HCT116 (cell line): ENCODE measurements at regions not wholly inside any gene's neighbourhood (a gene's known extent, or its start where the extent isn't known, plus 50 kb on each side); places are given as distances from the start of the nearest gene placed in this dataset.

Source experiments
- ATAC-seq: fragments of 200-7000 bp; cut with Tn5 transposase; 2 replicates; pipeline ENCODE4 v1.9.1; 2020; ENCODE audit warnings: mild to moderate bottlenecking, moderate library complexity
- BruUV-seq: library from RNA; stranded (reverse); fragments of 400-500 nt; replicated peaks from 2 replicates; lab custom pipeline; 2021; lab: Mats Ljungman, UMichigan
- CTCF ChIA-PET: fragments of 300-600 bp; sonication (Branson Sonifier 250); formaldehyde crosslinking; loops from one replicate; lab custom pipeline; 2021; ENCODE audit warnings: antibody characterized with exemption; lab: Charles Lee
- POLR2A ChIA-PET: fragments of 300-600, 350-600 bp; sonication (Branson Sonifier 250); formaldehyde crosslinking; loops from one replicate; lab custom pipeline; 2021; ENCODE audit warnings: antibody characterized with exemption; lab: Charles Lee
- RAD21 ChIA-PET, 2 experiments: fragments of 300-600 bp; sonication (Branson Sonifier 250); formaldehyde crosslinking; loops; one replicate each; lab custom pipeline; 2023; ENCODE audit warnings: low total read pairs in 2 of 2; ENCODE audit not compliant: uncharacterized antibody in 2 of 2, unreplicated experiment in 2 of 2, low non-redundant PET in 1 of 2; lab: Charles Lee
- DNase-seq: peaks from one replicate; pipeline ENCODE4 v3.0.0-alpha.2; 2010; ENCODE audit warnings: low read depth, low spot score
- H2AFZ ChIP-seq: fragments of 200-600 bp; shearing (Covaris generic), sonication (generic); 2 replicates; pipeline ENCODE4 v1.6.1; 2017; ENCODE audit warnings: low read depth, mixed run types, mixed read lengths, antibody characterized with exemption, low read length; ENCODE audit not compliant: poor library complexity, severe bottlenecking
- H3K27ac ChIP-seq: 2 replicates; pipeline ENCODE4 v1.5.1; 2012; ENCODE audit warnings: low read depth, low read length
- H3K27me3 ChIP-seq: fragments of 200-600 bp; sonication (generic); 2 replicates; pipeline ENCODE4 v1.6.1; 2016; ENCODE audit warnings: mixed run types, low read length, mixed read lengths; ENCODE audit not compliant: insufficient read depth
- H3K36me3 ChIP-seq, 2 experiments: fragments of 200-500 bp in 1 of 2; fragments of 200-600 bp in 1 of 2; sonication (Bioruptor generic) in 1 of 2; sonication (generic) in 1 of 2; 2 replicates each; pipeline versions ENCODE4 v1.5.1 to v1.6.1; 2014 to 2016; ENCODE audit warnings: low read length in 2 of 2, inconsistent platforms in 1 of 2, mixed read lengths in 1 of 2, mixed run types in 1 of 2; ENCODE audit not compliant: insufficient read depth in 2 of 2, control insufficient read depth in 1 of 2
- H3K4me1 ChIP-seq, 2 experiments: fragments of 200-600 bp in 1 of 2; sonication (generic) in 1 of 2; 2 replicates each; pipeline versions ENCODE4 v1.5.1 to v1.6.1; 2012 to 2017; ENCODE audit warnings: low read length in 2 of 2, inconsistent platforms in 1 of 2, mild to moderate bottlenecking in 1 of 2, mixed read lengths in 1 of 2, mixed run types in 1 of 2, moderate library complexity in 1 of 2; ENCODE audit not compliant: insufficient read depth in 2 of 2, control insufficient read depth in 1 of 2
- H3K4me2 ChIP-seq: fragments of 200-600 bp; sonication (generic); 2 replicates; pipeline ENCODE4 v1.6.1; 2017; ENCODE audit warnings: mixed run types, low read length, mixed read lengths
- H3K4me3 ChIP-seq, 2 experiments: fragments of 200-600 bp in 1 of 2; sonication (generic) in 1 of 2; replicated peaks in 1 of 2; 2 replicates each; pipeline ENCODE4 v1.5.1; 2011 to 2016; ENCODE audit warnings: low read length in 2 of 2, control low read depth in 1 of 2, low read depth in 1 of 2, mild to moderate bottlenecking in 1 of 2, mixed read lengths in 1 of 2, mixed run types in 1 of 2
- H3K79me2 ChIP-seq: fragments of 200-600 bp; sonication (generic); 2 replicates; pipeline ENCODE4 v1.6.1; 2017; ENCODE audit warnings: mild to moderate bottlenecking, mixed run types, low read length, moderate library complexity, mixed read lengths; ENCODE audit not compliant: insufficient read depth
- H3K9ac ChIP-seq: fragments of 200-600 bp; sonication (generic); 2 replicates; pipeline ENCODE4 v1.6.1; 2016; ENCODE audit warnings: low read length, mixed read lengths
- H3K9me2 ChIP-seq: fragments of 200-600 bp; sonication (generic), shearing (Covaris generic); 2 replicates; pipeline ENCODE4 v1.6.1; 2017; ENCODE audit warnings: mixed run types, mild to moderate bottlenecking, moderate library complexity; ENCODE audit not compliant: insufficient read depth
- H3K9me3 ChIP-seq, 2 experiments: fragments of 200-500 bp in 1 of 2; fragments of 200-600 bp in 1 of 2; sonication (Bioruptor generic) in 1 of 2; sonication (generic) in 1 of 2; 2 replicates each; pipeline ENCODE4 v1.6.1; 2014 to 2017; ENCODE audit warnings: low read length in 2 of 2, mixed read lengths in 2 of 2, inconsistent platforms in 1 of 2, low read depth in 1 of 2, mild to moderate bottlenecking in 1 of 2, mixed run types in 1 of 2, moderate library complexity in 1 of 2; ENCODE audit not compliant: control insufficient read depth in 1 of 2, insufficient read depth in 1 of 2
- H4K20me1 ChIP-seq: fragments of 200-600 bp; sonication (generic), shearing (Covaris generic); 2 replicates; pipeline ENCODE4 v1.6.1; 2017; ENCODE audit warnings: mixed run types, mild to moderate bottlenecking, moderate library complexity; ENCODE audit not compliant: insufficient read depth
- CBX3 ChIP-seq: IDR thresholded peaks from 2 replicates; pipeline ENCODE4 v1.6.1; 2012; ENCODE audit warnings: low read depth
- ELF1 ChIP-seq: IDR thresholded peaks from 2 replicates; pipeline ENCODE4 v1.6.1; 2012; ENCODE audit warnings: low read depth, borderline replicate concordance
- EZH2 ChIP-seq: fragments of 200-600 bp; sonication (generic); IDR thresholded peaks from 2 replicates; pipeline ENCODE4 v1.6.1; 2017; ENCODE audit warnings: antibody characterized with exemption, mixed run types
- FOSL1 ChIP-seq: IDR thresholded peaks from 2 replicates; pipeline ENCODE4 v1.6.1; 2012; ENCODE audit warnings: low read depth
- POLR2A ChIP-seq: IDR thresholded peaks from 2 replicates; pipeline ENCODE4 v1.7.0; 2011; ENCODE audit warnings: borderline replicate concordance; ENCODE audit not compliant: insufficient read depth, insufficient read length; ENCODE audit errors: extremely low read depth
- RAD21 ChIP-seq: IDR thresholded peaks from 2 replicates; pipeline ENCODE4 v1.6.1; 2012; ENCODE audit warnings: low read depth, mild to moderate bottlenecking
- SIN3A ChIP-seq: IDR thresholded peaks from 2 replicates; pipeline ENCODE4 v1.6.1; 2012; ENCODE audit warnings: low read depth
- SRF ChIP-seq: IDR thresholded peaks from 2 replicates; pipeline ENCODE4 v1.6.1; 2012; ENCODE audit warnings: low read depth
- intact Hi-C: fragments of 100-400 bp; cut with micrococcal nuclease; formaldehyde crosslinking; loops from 2 replicates; pipeline ENCODE4 v1.10.0; 2022
- TF ChIP-seq, protein P1 (sequence below): IDR thresholded peaks from 2 replicates; pipeline ENCODE4 v1.6.1; 2012
- TF ChIP-seq, protein P2 (sequence below): IDR thresholded peaks from 2 replicates; pipeline ENCODE4 v1.6.1; 2012; ENCODE audit warnings: low read depth
- TF ChIP-seq, protein P3 (sequence below): IDR thresholded peaks from 2 replicates; pipeline ENCODE4 v1.6.1; 2011; ENCODE audit warnings: mild to moderate bottlenecking, low read length, moderate library complexity; ENCODE audit not compliant: insufficient replicate concordance; ENCODE audit errors: extremely low read depth

DNA sequence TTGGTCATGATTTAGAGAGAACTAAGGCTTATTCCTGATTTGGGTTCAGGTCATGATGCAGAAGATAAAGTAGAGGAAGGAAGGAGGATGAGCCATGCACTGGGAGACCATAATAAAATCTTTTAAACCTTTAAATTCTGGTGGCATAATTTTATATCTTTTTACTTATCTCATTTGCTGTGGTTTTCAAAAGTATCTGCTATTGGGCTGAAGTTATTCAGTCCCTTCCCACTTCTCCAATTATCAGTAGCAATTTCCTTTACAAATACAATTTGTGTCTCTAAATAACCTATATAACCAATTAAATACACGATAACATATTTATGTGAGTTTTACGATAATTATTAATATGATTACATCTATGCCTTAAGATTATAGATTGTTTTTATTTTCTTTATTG is 194.8 kb upstream of the SLC8A1 start:
- no peaks in the 10 kb centered on the region for H3K36me3 ChIP-seq
- no TSS peak for BruUV-seq
- TF ChIP-seq CBX3, result no peak
- TF ChIP-seq, protein P1, sequence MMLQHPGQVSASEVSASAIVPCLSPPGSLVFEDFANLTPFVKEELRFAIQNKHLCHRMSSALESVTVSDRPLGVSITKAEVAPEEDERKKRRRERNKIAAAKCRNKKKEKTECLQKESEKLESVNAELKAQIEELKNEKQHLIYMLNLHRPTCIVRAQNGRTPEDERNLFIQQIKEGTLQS, result no peak
- TF ChIP-seq, protein P2, sequence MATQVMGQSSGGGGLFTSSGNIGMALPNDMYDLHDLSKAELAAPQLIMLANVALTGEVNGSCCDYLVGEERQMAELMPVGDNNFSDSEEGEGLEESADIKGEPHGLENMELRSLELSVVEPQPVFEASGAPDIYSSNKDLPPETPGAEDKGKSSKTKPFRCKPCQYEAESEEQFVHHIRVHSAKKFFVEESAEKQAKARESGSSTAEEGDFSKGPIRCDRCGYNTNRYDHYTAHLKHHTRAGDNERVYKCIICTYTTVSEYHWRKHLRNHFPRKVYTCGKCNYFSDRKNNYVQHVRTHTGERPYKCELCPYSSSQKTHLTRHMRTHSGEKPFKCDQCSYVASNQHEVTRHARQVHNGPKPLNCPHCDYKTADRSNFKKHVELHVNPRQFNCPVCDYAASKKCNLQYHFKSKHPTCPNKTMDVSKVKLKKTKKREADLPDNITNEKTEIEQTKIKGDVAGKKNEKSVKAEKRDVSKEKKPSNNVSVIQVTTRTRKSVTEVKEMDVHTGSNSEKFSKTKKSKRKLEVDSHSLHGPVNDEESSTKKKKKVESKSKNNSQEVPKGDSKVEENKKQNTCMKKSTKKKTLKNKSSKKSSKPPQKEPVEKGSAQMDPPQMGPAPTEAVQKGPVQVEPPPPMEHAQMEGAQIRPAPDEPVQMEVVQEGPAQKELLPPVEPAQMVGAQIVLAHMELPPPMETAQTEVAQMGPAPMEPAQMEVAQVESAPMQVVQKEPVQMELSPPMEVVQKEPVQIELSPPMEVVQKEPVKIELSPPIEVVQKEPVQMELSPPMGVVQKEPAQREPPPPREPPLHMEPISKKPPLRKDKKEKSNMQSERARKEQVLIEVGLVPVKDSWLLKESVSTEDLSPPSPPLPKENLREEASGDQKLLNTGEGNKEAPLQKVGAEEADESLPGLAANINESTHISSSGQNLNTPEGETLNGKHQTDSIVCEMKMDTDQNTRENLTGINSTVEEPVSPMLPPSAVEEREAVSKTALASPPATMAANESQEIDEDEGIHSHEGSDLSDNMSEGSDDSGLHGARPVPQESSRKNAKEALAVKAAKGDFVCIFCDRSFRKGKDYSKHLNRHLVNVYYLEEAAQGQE, result no peak
- TF ChIP-seq SIN3A, result no peak
- TF ChIP-seq RAD21, result no peak
- TF ChIP-seq ELF1, result no peak
- TF ChIP-seq, protein P3, sequence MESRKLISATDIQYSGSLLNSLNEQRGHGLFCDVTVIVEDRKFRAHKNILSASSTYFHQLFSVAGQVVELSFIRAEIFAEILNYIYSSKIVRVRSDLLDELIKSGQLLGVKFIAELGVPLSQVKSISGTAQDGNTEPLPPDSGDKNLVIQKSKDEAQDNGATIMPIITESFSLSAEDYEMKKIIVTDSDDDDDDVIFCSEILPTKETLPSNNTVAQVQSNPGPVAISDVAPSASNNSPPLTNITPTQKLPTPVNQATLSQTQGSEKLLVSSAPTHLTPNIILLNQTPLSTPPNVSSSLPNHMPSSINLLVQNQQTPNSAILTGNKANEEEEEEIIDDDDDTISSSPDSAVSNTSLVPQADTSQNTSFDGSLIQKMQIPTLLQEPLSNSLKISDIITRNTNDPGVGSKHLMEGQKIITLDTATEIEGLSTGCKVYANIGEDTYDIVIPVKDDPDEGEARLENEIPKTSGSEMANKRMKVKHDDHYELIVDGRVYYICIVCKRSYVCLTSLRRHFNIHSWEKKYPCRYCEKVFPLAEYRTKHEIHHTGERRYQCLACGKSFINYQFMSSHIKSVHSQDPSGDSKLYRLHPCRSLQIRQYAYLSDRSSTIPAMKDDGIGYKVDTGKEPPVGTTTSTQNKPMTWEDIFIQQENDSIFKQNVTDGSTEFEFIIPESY, result no peak
- no peak for TF ChIP-seq POLR2A
- TF ChIP-seq SRF, result no peak
- TF ChIP-seq FOSL1, result no peak
- no peak for TF ChIP-seq EZH2

More for the DNA sequence above, 194.8 kb upstream of the SLC8A1 start:
- ATAC-seq, result no peak
- ChIA-PET RAD21 (no interaction called here), CTCF (no interaction called here), POLR2A (no interaction called here)
- H4K20me1 ChIP-seq, result no peaks in the 10 kb centered on the region
- peaks cover 3% of the 10 kb centered on the region; the same call in 1 of the 2 replicates for H3K27me3 ChIP-seq
- no peak overlapping the region for H2AFZ ChIP-seq
- intact Hi-C loops, result no loop called here
- H3K4me1 ChIP-seq, result no peaks in the 10 kb centered on the region
- no peak overlapping the region for H3K4me3 ChIP-seq
- DNase-seq, result no peak
- H3K27ac ChIP-seq, result no peak overlapping the region
- H3K4me2 ChIP-seq, result no peak overlapping the region
- H3K9me2 ChIP-seq, result no peaks in the 10 kb centered on the region
- H3K9me3 ChIP-seq, result no peaks in the 10 kb centered on the region
- H3K9ac ChIP-seq, result no peak overlapping the region
- H3K79me2 ChIP-seq, result no peaks in the 10 kb centered on the region
